Liver (tissue), 7 donors: ENCODE measurements at regions not wholly inside any gene's neighbourhood (a gene's known extent, or its start where the extent isn't known, plus 50 kb on each side); places are given as distances from the start of the nearest gene placed in this dataset.
A peak's percentile ranks its signal among the peaks of the same experiment; 100 is the strongest.
"Not testable (repeated sequence)": the region's sequence is repeated elsewhere in the genome, so short reads cannot be mapped to it uniquely, and the experiment has no call there.

Experiments used
- DNase-seq: peaks from one replicate; pipeline ENCODE4 v3.0.0-alpha.2; 2017; ENCODE audit warnings: low spot score
- H3K27ac ChIP-seq, 2 donors: one replicate each; pipeline ENCODE4 v1.7.0; 2013; ENCODE audit warnings: inconsistent platforms in 2 of 2, low read length in 2 of 2, control low read depth in 1 of 2, low read depth in 1 of 2, mild to moderate bottlenecking in 1 of 2
- H3K27me3 ChIP-seq, 4 donors: one replicate each; pipeline versions ENCODE4 v1.6.1 to v1.7.0; 2013; ENCODE audit warnings: low read length in 3 of 4, inconsistent platforms in 1 of 4, mild to moderate bottlenecking in 1 of 4, moderate library complexity in 1 of 4; ENCODE audit not compliant: control insufficient read depth in 4 of 4, insufficient read depth in 4 of 4
- H3K36me3 ChIP-seq, 4 donors: one replicate each; pipeline versions ENCODE4 v1.6.1 to v1.7.0; 2013; ENCODE audit warnings: low read length in 3 of 4, mild to moderate bottlenecking in 3 of 4, low read depth in 1 of 4, moderate library complexity in 1 of 4; ENCODE audit not compliant: control insufficient read depth in 4 of 4, insufficient read depth in 3 of 4
- H3K4me1 ChIP-seq, 4 donors: one replicate each; pipeline versions ENCODE4 v1.6.1 to v1.7.0; 2013; ENCODE audit warnings: low read length in 3 of 4, mild to moderate bottlenecking in 3 of 4, moderate library complexity in 1 of 4; ENCODE audit not compliant: control insufficient read depth in 4 of 4, insufficient read depth in 4 of 4
- H3K4me3 ChIP-seq, 3 donors: one replicate each; pipeline versions ENCODE4 v1.6.1 to v1.7.0; 2013; ENCODE audit warnings: low read length in 3 of 3, control low read depth in 1 of 3, low read depth in 1 of 3, mild to moderate bottlenecking in 1 of 3
- H3K9ac ChIP-seq, 2 donors: one replicate each; pipeline ENCODE4 v1.7.0; 2013; ENCODE audit warnings: low read length in 2 of 2, mild to moderate bottlenecking in 2 of 2, moderate library complexity in 2 of 2, control low read depth in 1 of 2, low read depth in 1 of 2
- H3K9me3 ChIP-seq, 4 donors: one replicate each; pipeline versions ENCODE4 v1.6.1 to v1.7.0; 2013; ENCODE audit warnings: low read length in 3 of 4; ENCODE audit not compliant: control insufficient read depth in 4 of 4
- EGR1 ChIP-seq, 2 donors: IDR thresholded peaks; 2 replicates each; pipeline ENCODE4 v1.6.1; 2016 to 2018; ENCODE audit warnings: antibody characterized with exemption in 2 of 2, low read depth in 2 of 2
- GABPA ChIP-seq, 2 donors: IDR thresholded peaks in 1 of 2; conservative IDR thresholded peaks in 1 of 2; 2 replicates each; pipeline ENCODE4 v1.6.1; 2016; ENCODE audit warnings: antibody characterized with exemption in 2 of 2, mild to moderate bottlenecking in 1 of 2, moderate library complexity in 1 of 2
- JUND ChIP-seq, 2 donors: IDR thresholded peaks; 2 replicates each; pipeline ENCODE4 v1.6.1; 2016; ENCODE audit warnings: antibody characterized with exemption in 2 of 2
- RXRA ChIP-seq, 2 donors: IDR thresholded peaks; 2 replicates each; pipeline ENCODE4 v1.6.1; 2017 to 2018; ENCODE audit warnings: antibody characterized with exemption in 2 of 2, mild to moderate bottlenecking in 1 of 2
- TAF1 ChIP-seq: conservative IDR thresholded peaks from 2 replicates; pipeline ENCODE4 v1.6.1; 2016; ENCODE audit warnings: antibody characterized with exemption, mild to moderate bottlenecking
- YY1 ChIP-seq: IDR thresholded peaks from 2 replicates; pipeline ENCODE4 v1.6.1; 2016; ENCODE audit warnings: antibody characterized with exemption, mild to moderate bottlenecking
- WGBS: extraction: QIAGEN DNeasy Blood & Tissue Kit; methylation state at CpG from one replicate; pipeline ENCODE4 v1.1.7; 2013; 5-methylcytosine and 5-hydroxymethylcytosine counted together
- TF ChIP-seq, protein P1 (sequence below): IDR thresholded peaks from 2 replicates; pipeline ENCODE4 v1.6.1; 2016; ENCODE audit warnings: antibody characterized with exemption
- TF ChIP-seq, protein P2 (sequence below): IDR thresholded peaks from 2 replicates; pipeline ENCODE4 v1.6.1; 2016; ENCODE audit warnings: antibody characterized with exemption
- donor health status: healthy.
- donor health status: healthy.
- donor health status: healthy.
- donor health status: healthy.

DNA sequence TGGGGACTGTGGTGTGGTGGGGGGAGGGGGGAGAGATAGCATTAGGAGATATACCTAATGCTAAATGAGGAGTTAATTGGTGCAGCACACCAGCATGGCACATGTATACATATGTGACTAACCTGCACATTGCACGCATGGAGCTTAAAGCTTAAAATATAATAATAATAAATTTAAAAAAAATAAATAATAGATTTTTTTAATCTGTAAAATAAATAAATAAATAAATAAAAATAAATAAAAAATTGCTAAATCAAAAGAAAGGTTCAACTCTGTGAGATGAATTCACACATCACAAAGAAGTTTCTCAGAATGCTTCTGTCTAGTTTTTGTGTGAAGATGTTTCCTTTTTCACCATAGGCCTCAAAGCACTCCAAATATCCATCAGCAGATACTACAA is 1793.7 kb downstream of the UQCRFS1 start:
- not testable (repeated sequence) for H3K4me1 ChIP-seq, H3K9ac ChIP-seq, H3K9me3 ChIP-seq, DNase-seq, H3K27ac ChIP-seq, H3K4me3 ChIP-seq, H3K36me3 ChIP-seq, H3K27me3 ChIP-seq
- 94% methylated on average over 1 of the region's 1 CpG for WGBS

DNA sequence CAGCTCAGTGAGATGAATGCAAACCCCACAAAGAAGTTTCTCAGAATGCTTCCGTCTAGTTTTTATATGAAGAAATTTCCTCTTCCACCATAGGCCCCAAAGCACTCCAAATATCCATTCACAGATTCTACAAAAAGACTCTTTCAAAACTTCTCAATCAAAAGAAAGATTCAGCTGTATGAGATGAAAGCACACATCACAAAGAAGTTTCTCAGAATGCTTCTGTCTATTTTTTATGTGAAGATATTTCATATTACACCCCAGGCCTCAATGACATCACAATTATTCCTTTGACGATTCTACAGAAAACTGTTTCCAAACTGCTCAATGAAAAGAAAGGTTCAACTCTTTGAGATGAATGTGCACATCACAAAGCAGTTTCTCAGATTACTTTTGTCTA is 1819.4 kb downstream of the UQCRFS1 start:
- Histone ChIP-seq H3K4me1 (no peaks in the 10 kb centered on the region), H3K9ac (no peak overlapping the region), H3K36me3 (no peaks in the 10 kb centered on the region), H3K4me3 (no peak overlapping the region), H3K27ac (no peak overlapping the region), H3K9me3 (peaks cover 7 to 28% (median 10%) of the 10 kb centered on the region in 4 donors), H3K27me3 (no peaks in the 10 kb centered on the region)
- DNase-seq, result no peak
- no peak for TF ChIP-seq YY1
- WGBS, result 83% methylated on average over 2 of the region's 2 CpGs

DNA sequence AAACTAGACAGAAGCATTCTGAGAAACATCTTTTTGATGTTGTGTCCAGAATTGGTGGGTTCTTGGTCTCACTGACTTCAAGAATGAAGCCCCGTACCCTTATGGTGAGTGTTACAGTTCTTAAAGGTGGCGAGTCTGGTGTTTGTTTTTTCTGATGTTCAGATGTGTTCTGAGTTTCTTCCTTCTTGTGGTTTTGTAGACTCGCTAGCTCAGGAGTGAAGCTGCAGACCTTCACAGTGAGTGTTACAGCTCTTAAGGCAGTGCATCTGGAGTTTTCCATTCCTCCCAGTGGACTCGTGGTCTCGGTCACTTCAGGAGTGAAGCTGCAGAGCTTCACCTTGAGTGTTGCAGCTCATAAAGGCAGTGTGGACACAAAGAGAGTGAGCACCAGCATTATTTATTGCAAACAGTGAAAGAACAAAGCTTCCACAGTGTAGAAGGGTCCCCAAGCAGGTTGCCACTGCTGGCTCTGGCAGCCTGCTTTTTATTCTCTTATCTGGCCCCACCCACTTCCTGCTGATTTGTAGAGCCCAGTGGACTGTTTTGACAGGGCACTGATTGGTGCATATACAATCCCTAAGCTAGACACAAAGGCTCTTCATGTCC is 1820.8 kb downstream of the UQCRFS1 start:
- DNase-seq, result peak; percentile 32
- H3K4me1 ChIP-seq, result no peaks in the 10 kb centered on the region
- TF ChIP-seq JUND (IDR thresholded peaks at IDR 0.05) (no peak), TAF1 (no peak), RXRA (IDR thresholded peaks at IDR 0.05) (no peak), GABPA (IDR thresholded peaks at IDR 0.05 in 1 of 2, conservative IDR thresholded peaks at IDR 0.05 in 1 of 2) (no peak), EGR1 (IDR thresholded peaks at IDR 0.05; ENCODE audit: low read depth in 2 of 2) (no peak)
- TF ChIP-seq, protein P1, sequence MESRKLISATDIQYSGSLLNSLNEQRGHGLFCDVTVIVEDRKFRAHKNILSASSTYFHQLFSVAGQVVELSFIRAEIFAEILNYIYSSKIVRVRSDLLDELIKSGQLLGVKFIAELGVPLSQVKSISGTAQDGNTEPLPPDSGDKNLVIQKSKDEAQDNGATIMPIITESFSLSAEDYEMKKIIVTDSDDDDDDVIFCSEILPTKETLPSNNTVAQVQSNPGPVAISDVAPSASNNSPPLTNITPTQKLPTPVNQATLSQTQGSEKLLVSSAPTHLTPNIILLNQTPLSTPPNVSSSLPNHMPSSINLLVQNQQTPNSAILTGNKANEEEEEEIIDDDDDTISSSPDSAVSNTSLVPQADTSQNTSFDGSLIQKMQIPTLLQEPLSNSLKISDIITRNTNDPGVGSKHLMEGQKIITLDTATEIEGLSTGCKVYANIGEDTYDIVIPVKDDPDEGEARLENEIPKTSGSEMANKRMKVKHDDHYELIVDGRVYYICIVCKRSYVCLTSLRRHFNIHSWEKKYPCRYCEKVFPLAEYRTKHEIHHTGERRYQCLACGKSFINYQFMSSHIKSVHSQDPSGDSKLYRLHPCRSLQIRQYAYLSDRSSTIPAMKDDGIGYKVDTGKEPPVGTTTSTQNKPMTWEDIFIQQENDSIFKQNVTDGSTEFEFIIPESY, result no peak
- TF ChIP-seq, protein P2, sequence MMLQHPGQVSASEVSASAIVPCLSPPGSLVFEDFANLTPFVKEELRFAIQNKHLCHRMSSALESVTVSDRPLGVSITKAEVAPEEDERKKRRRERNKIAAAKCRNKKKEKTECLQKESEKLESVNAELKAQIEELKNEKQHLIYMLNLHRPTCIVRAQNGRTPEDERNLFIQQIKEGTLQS, result no peak
- H3K27ac ChIP-seq, result no peak overlapping the region
- H3K36me3 ChIP-seq, result no peaks in the 10 kb centered on the region
- no peak overlapping the region for H3K4me3 ChIP-seq
- 76% methylated on average over 5 of the region's 5 CpGs for WGBS
- H3K27me3 ChIP-seq, result no peaks in the 10 kb centered on the region
- no peak overlapping the region for H3K9ac ChIP-seq
- peaks cover 7 to 28% (median 11%) of the 10 kb centered on the region in 4 donors for H3K9me3 ChIP-seq

DNA sequence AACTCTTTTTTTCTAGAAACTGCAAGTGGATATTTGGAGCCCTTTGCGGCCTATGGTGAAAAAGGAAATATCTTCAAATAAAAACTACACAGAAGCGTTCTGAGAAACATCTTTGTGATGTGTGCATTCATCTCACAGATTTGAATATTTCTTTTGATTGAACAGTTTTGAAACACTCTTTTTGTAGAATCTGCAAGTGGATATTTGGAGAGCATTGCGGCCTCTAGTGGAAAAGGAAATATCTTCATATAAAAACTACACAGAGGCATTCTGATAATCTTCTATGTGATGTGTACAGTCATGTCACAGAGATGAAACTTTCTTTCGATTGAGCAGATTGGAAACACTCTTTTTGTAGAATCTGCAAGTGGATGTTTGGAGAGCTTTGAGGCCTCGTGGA is 1833.6 kb downstream of the UQCRFS1 start:
- H3K36me3 ChIP-seq, H3K4me3 ChIP-seq, H3K4me1 ChIP-seq, DNase-seq, H3K9ac ChIP-seq, H3K9me3 ChIP-seq, H3K27me3 ChIP-seq, H3K27ac ChIP-seq: not testable (repeated sequence)
- 51% methylated on average over 5 of the region's 5 CpGs for WGBS

DNA sequence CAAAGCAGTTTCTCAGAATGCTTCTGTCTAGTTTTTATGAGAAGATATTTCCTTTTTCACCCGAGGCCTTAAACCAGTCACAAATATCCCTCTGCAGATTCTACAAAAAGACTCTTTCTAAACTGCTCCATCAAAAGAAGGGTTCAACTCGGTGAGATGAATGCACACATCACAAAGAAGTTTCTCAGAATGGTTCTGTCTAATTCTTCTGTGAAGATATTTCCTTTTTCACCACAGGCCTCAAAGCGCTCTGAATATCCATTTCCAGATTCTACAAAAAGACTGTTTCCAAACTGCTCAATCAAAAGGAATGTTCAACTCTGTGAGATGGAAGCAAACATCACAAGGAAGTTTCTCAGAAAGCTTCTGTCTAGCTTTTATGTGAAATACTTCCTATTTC is 1843.3 kb downstream of the UQCRFS1 start:
- not testable (repeated sequence) for H3K27me3 ChIP-seq, DNase-seq, H3K4me3 ChIP-seq, H3K4me1 ChIP-seq, H3K9me3 ChIP-seq, H3K36me3 ChIP-seq, H3K27ac ChIP-seq, H3K9ac ChIP-seq
- WGBS, result 45% methylated on average over 3 of the region's 3 CpGs

DNA sequence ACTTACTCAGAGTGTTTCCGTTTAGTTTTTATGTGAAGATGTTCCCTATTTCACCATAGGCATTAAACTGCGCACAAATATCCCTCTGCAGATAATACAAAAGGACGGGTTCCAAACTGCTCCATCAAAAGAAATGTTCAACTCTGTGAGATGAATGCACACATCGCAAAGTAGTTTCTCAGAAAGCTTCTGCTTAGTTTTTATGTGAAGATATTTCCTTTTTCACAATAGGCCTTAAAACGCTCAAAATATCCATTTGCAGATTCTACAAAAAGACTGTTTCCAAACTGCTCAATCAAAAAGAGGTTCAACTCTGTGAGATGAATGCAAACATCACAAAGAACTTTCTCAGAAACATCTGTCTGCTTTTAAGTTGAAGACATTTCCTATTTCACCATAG is 1850.5 kb downstream of the UQCRFS1 start:
- H3K9ac ChIP-seq, H3K27ac ChIP-seq, H3K27me3 ChIP-seq, H3K4me1 ChIP-seq, H3K36me3 ChIP-seq, DNase-seq: not testable (repeated sequence)
- Histone ChIP-seq H3K4me3 (peak overlapping the region in 1 of 3 donors; percentile 11), H3K9me3 (peaks cover 8 to 42% (median 18%) of the 10 kb centered on the region in 4 donors)
- 55% methylated on average over 5 of the region's 5 CpGs for WGBS

DNA sequence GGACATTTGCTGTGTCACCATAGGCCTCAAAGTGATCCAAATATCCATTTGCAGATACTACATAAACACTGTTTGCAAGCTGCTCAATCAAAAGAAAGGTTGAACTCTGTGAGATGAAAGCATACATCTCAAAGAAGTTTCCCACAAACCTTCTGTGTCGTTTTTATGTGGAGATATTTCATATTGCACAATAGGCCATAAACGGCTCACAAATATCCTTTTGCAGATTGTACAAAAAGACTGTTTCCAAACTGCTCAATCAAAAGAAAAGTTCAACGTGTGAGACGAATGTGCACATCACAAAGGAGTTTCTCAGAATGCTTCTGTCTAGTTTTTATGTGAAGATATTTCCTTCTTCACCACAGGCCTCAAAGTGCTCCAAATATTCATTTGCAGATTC is 1857.4 kb downstream of the UQCRFS1 start:
- H3K27me3 ChIP-seq, DNase-seq, H3K36me3 ChIP-seq, H3K4me1 ChIP-seq, H3K9ac ChIP-seq, H3K27ac ChIP-seq: not testable (repeated sequence)
- Histone ChIP-seq H3K9me3 (peaks cover 4 to 62% (median 20%) of the 10 kb centered on the region in 4 donors), H3K4me3 (peak overlapping the region in 1 of 3 donors; percentile 45)
- 43% methylated on average over 4 of the region's 4 CpGs for WGBS
